GM23338 (cell line): ENCODE measurements at regions not wholly inside any gene's neighbourhood (a gene's known extent, or its start where the extent isn't known, plus 50 kb on each side); places are given as distances from the start of the nearest gene placed in this dataset.
"Not testable (repeated sequence)": the region's sequence is repeated elsewhere in the genome, so short reads cannot be mapped to it uniquely, and the experiment has no call there.

Source experiments
- ATAC-seq: fragments of 200-7000 bp; cut with Tn5 transposase; 3 replicates; pipeline ENCODE4 v1.9.1; 2020
- DNase-seq: peaks from one replicate; pipeline ENCODE4 v3.0.0-alpha.2; 2015; ENCODE audit warnings: low spot score
- H2AFZ ChIP-seq: fragments of 200-600 bp; sonication (generic); 2 replicates; pipeline ENCODE4 v1.8.0; 2016; ENCODE audit warnings: antibody characterized with exemption, mild to moderate bottlenecking, moderate library complexity
- H3F3A ChIP-seq: fragments of 200-600 bp; sonication (generic); replicated peaks from 2 replicates; pipeline ENCODE4 v1.8.0; 2017; ENCODE audit warnings: antibody characterized with exemption, mixed run types, low read depth
- H3K27ac ChIP-seq: fragments of 200-600 bp; sonication (generic); 2 replicates; pipeline ENCODE4 v1.6.1; 2016; ENCODE audit warnings: low read depth
- H3K27me3 ChIP-seq: fragments of 200-600 bp; sonication (generic); 2 replicates; pipeline ENCODE4 v1.8.0; 2016; ENCODE audit warnings: mild to moderate bottlenecking, mixed run types, moderate library complexity; ENCODE audit not compliant: insufficient read depth
- H3K36me3 ChIP-seq: fragments of 200-600 bp; sonication (generic); 2 replicates; pipeline ENCODE4 v1.8.0; 2016; ENCODE audit warnings: mild to moderate bottlenecking; ENCODE audit not compliant: insufficient read depth
- H3K4me1 ChIP-seq: fragments of 200-600 bp; sonication (generic); 2 replicates; pipeline ENCODE4 v1.8.0; 2016; ENCODE audit warnings: mild to moderate bottlenecking, moderate library complexity; ENCODE audit not compliant: insufficient read depth
- H3K4me2 ChIP-seq: fragments of 200-600 bp; sonication (generic); 2 replicates; pipeline ENCODE4 v1.7.1; 2017; ENCODE audit warnings: mixed run types
- H3K4me3 ChIP-seq: fragments of 200-600 bp; sonication (generic); 2 replicates; pipeline ENCODE4 v1.6.1; 2016; ENCODE audit warnings: mixed run types
- H3K79me2 ChIP-seq: fragments of 200-600 bp; sonication (generic); replicated peaks from 2 replicates; pipeline ENCODE4 v1.8.0; 2017; ENCODE audit warnings: mild to moderate bottlenecking; ENCODE audit not compliant: insufficient read depth
- H3K9me2 ChIP-seq: fragments of 200-600 bp; sonication (generic); 2 replicates; pipeline ENCODE4 v1.8.0; 2017; ENCODE audit not compliant: insufficient read depth
- H4K20me1 ChIP-seq: fragments of 200-600 bp; sonication (generic); replicated peaks from 2 replicates; pipeline ENCODE4 v1.8.0; 2017; ENCODE audit warnings: mild to moderate bottlenecking; ENCODE audit not compliant: insufficient read depth
- H3K27ac Mint-ChIP-seq: 2 replicates; pipeline ENCODE4 v1.8.0; 2020; ENCODE audit warnings: inconsistent platforms, mild to moderate bottlenecking, moderate library complexity, mixed read lengths
- H3K27me3 Mint-ChIP-seq: 3 replicates; pipeline ENCODE4 v1.8.0; 2022; ENCODE audit warnings: low read depth, mild to moderate bottlenecking, moderate library complexity, mixed read lengths, inconsistent platforms; ENCODE audit not compliant: insufficient read depth, poor library complexity
- H3K36me3 Mint-ChIP-seq: 3 replicates; pipeline ENCODE4 v1.8.0; 2021; ENCODE audit warnings: low read depth, mild to moderate bottlenecking, inconsistent platforms, moderate library complexity, mixed read lengths
- H3K4me1 Mint-ChIP-seq: 3 replicates; pipeline ENCODE4 v1.8.0; 2020; ENCODE audit warnings: mild to moderate bottlenecking, inconsistent platforms, mixed read lengths
- H3K4me3 Mint-ChIP-seq: 3 replicates; pipeline ENCODE4 v1.8.0; 2021; ENCODE audit warnings: moderate library complexity, mild to moderate bottlenecking, inconsistent platforms, mixed read lengths
- H3K9me3 Mint-ChIP-seq: 3 replicates; pipeline ENCODE4 v1.8.0; 2020; ENCODE audit warnings: moderate library complexity, mild to moderate bottlenecking, inconsistent platforms, mixed read lengths
- CREB1 ChIP-seq: fragments of 250-450 bp; sonication (Bioruptor Pico); IDR thresholded peaks from 2 replicates; pipeline ENCODE4 v1.5.0; 2020; ENCODE audit warnings: low read depth, mild to moderate bottlenecking, moderate library complexity
- EZH2 ChIP-seq: fragments of 200-600 bp; sonication (generic); IDR thresholded peaks from one replicate; pipeline ENCODE4 v1.8.0; 2017; ENCODE audit warnings: antibody characterized with exemption, mild to moderate bottlenecking, low read depth; ENCODE audit not compliant: unreplicated experiment
- EZH2phosphoT487 ChIP-seq: fragments of 200-600 bp; sonication (generic); IDR thresholded peaks from one replicate; pipeline ENCODE4 v1.8.1; 2018; ENCODE audit warnings: antibody characterized with exemption; ENCODE audit not compliant: unreplicated experiment
- JUNB ChIP-seq: IDR thresholded peaks from one replicate; pipeline ENCODE4 v1.6.1; 2016; ENCODE audit warnings: antibody characterized with exemption; ENCODE audit not compliant: unreplicated experiment
- NANOG ChIP-seq: IDR thresholded peaks from 2 replicates; pipeline ENCODE4 v1.6.1; 2016; ENCODE audit warnings: antibody characterized with exemption, borderline replicate concordance
- POLR2AphosphoS5 ChIP-seq: IDR thresholded peaks from 2 replicates; pipeline ENCODE4 v1.6.1; 2016; ENCODE audit warnings: antibody characterized with exemption, low read depth
- STAT1 ChIP-seq: IDR thresholded peaks from one replicate; pipeline ENCODE4 v1.6.1; 2016; ENCODE audit warnings: antibody characterized with exemption; ENCODE audit not compliant: unreplicated experiment
- ZNF114 ChIP-seq: fragments of 250-450 bp; sonication (Bioruptor Pico); IDR thresholded peaks from 2 replicates; pipeline ENCODE4 v1.5.0; 2020; ENCODE audit warnings: mild to moderate bottlenecking, moderate library complexity
- ZNF331 ChIP-seq: fragments of 250-450 bp; sonication (Bioruptor Pico); IDR thresholded peaks from 2 replicates; pipeline ENCODE4 v1.5.0; 2020; ENCODE audit warnings: low read depth, mild to moderate bottlenecking, moderate library complexity
- TF ChIP-seq, protein P1 (sequence below): IDR thresholded peaks from 2 replicates; pipeline ENCODE4 v1.6.1; 2016; ENCODE audit warnings: antibody characterized with exemption
- TF ChIP-seq, protein P2 (sequence below), 2 experiments: fragments of 200-600 bp in 1 of 2; sonication (generic) in 1 of 2; conservative IDR thresholded peaks; 2 replicates each; pipeline versions ENCODE4 v1.5.1 to v1.6.1; 2016 to 2017; ENCODE audit warnings: antibody characterized with exemption in 2 of 2, low read depth in 2 of 2, mild to moderate bottlenecking in 2 of 2, moderate library complexity in 1 of 2
- TF ChIP-seq, protein P3 (sequence below): fragments of 250-450 bp; sonication (Bioruptor Pico); IDR thresholded peaks from 2 replicates; pipeline ENCODE4 v1.5.0; 2020; ENCODE audit warnings: mild to moderate bottlenecking, moderate library complexity

GRCh38 chr4:26257444-26257843 is 63.4 kb upstream of the RBPJ start:
- H3K4me3 ChIP-seq, H3K27ac Mint-ChIP-seq, H3K36me3 Mint-ChIP-seq, H3K27ac ChIP-seq, H3K4me3 Mint-ChIP-seq, H3K27me3 ChIP-seq, H4K20me1 ChIP-seq, ATAC-seq, H3K4me1 Mint-ChIP-seq, H3K79me2 ChIP-seq, H3K27me3 Mint-ChIP-seq, H2AFZ ChIP-seq, H3K9me3 Mint-ChIP-seq, DNase-seq, H3K36me3 ChIP-seq, H3K9me2 ChIP-seq, H3K4me2 ChIP-seq, H3F3A ChIP-seq, H3K4me1 ChIP-seq: not testable (repeated sequence)

- no peak overlapping the region for H3K27ac Mint-ChIP-seq
- H3K4me2 ChIP-seq = no peak overlapping the region
- no peak overlapping the region for H2AFZ ChIP-seq
- H4K20me1 ChIP-seq = no peaks in the 10 kb centered on the region
- H3K79me2 ChIP-seq = no peaks in the 10 kb centered on the region
- 0 out of 2 replicates have a peak, but pooled peaks cover 3% of the 10 kb centered on the region for H3K9me2 ChIP-seq
- DNase-seq (no peak), ATAC-seq (no peak)
- H3K36me3 Mint-ChIP-seq = 0 out of 3 replicates have a peak, but pooled peaks cover 2% of the 10 kb centered on the region
- no peaks in the 10 kb centered on the region for H3K27me3 ChIP-seq
- 0 out of 3 replicates have a peak, but pooled peaks cover 7% of the 10 kb centered on the region for H3K9me3 Mint-ChIP-seq
- H3K27me3 Mint-ChIP-seq = peaks cover 5% of the 10 kb centered on the region
- H3K4me3 Mint-ChIP-seq = no peak overlapping the region
- no peaks in the 10 kb centered on the region for H3K36me3 ChIP-seq
- no peaks in the 10 kb centered on the region for H3F3A ChIP-seq
- peaks cover 8% of the 10 kb centered on the region for H3K4me1 ChIP-seq
- H3K4me3 ChIP-seq = no peak overlapping the region
- peaks cover 7% of the 10 kb centered on the region; the same call in 2 of the 3 replicates for H3K4me1 Mint-ChIP-seq
- H3K27ac ChIP-seq = no peak overlapping the region
- TF ChIP-seq ZNF114 (CRISPR knock-in tag) (no peak), CREB1 (CRISPR knock-in tag) (no peak), NANOG (no peak), ZNF331 (CRISPR knock-in tag) (no peak), EZH2phosphoT487 (no peak), POLR2AphosphoS5 (no peak), JUNB (no peak), STAT1 (no peak), EZH2 (no peak)
- TF ChIP-seq, protein P1, sequence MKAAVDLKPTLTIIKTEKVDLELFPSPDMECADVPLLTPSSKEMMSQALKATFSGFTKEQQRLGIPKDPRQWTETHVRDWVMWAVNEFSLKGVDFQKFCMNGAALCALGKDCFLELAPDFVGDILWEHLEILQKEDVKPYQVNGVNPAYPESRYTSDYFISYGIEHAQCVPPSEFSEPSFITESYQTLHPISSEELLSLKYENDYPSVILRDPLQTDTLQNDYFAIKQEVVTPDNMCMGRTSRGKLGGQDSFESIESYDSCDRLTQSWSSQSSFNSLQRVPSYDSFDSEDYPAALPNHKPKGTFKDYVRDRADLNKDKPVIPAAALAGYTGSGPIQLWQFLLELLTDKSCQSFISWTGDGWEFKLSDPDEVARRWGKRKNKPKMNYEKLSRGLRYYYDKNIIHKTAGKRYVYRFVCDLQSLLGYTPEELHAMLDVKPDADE = no peak
- TF ChIP-seq, protein P2, sequence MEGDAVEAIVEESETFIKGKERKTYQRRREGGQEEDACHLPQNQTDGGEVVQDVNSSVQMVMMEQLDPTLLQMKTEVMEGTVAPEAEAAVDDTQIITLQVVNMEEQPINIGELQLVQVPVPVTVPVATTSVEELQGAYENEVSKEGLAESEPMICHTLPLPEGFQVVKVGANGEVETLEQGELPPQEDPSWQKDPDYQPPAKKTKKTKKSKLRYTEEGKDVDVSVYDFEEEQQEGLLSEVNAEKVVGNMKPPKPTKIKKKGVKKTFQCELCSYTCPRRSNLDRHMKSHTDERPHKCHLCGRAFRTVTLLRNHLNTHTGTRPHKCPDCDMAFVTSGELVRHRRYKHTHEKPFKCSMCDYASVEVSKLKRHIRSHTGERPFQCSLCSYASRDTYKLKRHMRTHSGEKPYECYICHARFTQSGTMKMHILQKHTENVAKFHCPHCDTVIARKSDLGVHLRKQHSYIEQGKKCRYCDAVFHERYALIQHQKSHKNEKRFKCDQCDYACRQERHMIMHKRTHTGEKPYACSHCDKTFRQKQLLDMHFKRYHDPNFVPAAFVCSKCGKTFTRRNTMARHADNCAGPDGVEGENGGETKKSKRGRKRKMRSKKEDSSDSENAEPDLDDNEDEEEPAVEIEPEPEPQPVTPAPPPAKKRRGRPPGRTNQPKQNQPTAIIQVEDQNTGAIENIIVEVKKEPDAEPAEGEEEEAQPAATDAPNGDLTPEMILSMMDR (conservative IDR thresholded peaks at IDR 0.05; ENCODE audit: low read depth in 2 of 2) = no peak
- TF ChIP-seq, protein P3, sequence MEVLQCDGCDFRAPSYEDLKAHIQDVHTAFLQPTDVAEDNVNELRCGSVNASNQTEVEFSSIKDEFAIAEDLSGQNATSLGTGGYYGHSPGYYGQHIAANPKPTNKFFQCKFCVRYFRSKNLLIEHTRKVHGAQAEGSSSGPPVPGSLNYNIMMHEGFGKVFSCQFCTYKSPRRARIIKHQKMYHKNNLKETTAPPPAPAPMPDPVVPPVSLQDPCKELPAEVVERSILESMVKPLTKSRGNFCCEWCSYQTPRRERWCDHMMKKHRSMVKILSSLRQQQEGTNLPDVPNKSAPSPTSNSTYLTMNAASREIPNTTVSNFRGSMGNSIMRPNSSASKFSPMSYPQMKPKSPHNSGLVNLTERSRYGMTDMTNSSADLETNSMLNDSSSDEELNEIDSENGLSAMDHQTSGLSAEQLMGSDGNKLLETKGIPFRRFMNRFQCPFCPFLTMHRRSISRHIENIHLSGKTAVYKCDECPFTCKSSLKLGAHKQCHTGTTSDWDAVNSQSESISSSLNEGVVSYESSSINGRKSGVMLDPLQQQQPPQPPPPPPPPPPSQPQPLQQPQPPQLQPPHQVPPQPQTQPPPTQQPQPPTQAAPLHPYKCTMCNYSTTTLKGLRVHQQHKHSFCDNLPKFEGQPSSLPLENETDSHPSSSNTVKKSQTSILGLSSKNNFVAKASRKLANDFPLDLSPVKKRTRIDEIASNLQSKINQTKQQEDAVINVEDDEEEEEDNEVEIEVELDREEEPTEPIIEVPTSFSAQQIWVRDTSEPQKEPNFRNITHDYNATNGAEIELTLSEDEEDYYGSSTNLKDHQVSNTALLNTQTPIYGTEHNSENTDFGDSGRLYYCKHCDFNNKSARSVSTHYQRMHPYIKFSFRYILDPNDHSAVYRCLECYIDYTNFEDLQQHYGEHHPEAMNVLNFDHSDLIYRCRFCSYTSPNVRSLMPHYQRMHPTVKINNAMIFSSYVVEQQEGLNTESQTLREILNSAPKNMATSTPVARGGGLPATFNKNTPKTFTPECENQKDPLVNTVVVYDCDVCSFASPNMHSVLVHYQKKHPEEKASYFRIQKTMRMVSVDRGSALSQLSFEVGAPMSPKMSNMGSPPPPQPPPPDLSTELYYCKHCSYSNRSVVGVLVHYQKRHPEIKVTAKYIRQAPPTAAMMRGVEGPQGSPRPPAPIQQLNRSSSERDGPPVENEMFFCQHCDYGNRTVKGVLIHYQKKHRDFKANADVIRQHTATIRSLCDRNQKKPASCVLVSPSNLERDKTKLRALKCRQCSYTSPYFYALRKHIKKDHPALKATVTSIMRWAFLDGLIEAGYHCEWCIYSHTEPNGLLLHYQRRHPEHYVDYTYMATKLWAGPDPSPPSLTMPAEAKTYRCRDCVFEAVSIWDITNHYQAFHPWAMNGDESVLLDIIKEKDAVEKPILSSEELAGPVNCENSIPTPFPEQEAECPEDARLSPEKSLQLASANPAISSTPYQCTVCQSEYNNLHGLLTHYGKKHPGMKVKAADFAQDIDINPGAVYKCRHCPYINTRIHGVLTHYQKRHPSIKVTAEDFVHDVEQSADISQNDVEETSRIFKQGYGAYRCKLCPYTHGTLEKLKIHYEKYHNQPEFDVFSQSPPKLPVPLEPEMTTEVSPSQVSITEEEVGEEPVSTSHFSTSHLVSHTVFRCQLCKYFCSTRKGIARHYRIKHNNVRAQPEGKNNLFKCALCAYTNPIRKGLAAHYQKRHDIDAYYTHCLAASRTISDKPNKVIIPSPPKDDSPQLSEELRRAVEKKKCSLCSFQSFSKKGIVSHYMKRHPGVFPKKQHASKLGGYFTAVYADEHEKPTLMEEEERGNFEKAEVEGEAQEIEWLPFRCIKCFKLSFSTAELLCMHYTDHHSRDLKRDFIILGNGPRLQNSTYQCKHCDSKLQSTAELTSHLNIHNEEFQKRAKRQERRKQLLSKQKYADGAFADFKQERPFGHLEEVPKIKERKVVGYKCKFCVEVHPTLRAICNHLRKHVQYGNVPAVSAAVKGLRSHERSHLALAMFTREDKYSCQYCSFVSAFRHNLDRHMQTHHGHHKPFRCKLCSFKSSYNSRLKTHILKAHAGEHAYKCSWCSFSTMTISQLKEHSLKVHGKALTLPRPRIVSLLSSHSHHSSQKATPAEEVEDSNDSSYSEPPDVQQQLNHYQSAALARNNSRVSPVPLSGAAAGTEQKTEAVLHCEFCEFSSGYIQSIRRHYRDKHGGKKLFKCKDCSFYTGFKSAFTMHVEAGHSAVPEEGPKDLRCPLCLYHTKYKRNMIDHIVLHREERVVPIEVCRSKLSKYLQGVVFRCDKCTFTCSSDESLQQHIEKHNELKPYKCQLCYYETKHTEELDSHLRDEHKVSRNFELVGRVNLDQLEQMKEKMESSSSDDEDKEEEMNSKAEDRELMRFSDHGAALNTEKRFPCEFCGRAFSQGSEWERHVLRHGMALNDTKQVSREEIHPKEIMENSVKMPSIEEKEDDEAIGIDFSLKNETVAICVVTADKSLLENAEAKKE (CRISPR knock-in tag) = no peak
Measured at GRCh38 chr4:26257850-26258249, 63.0 kb upstream of the RBPJ start.
